Neural progenitor cell (in vitro differentiated cells): ENCODE measurements at regions not wholly inside any gene's neighbourhood (a gene's known extent, or its start where the extent isn't known, plus 50 kb on each side); places are given as distances from the start of the nearest gene placed in this dataset.
A peak's percentile ranks its signal among the peaks of the same experiment; 100 is the strongest.

Experiments used
- DNase-seq: peaks from one replicate; pipeline ENCODE4 v3.0.0-alpha.2; 2016; ENCODE audit warnings: low spot score
- H2AFZ ChIP-seq: fragments of 200-600 bp; sonication (generic); replicated peaks from 2 replicates; pipeline ENCODE4 v1.6.1; 2016; ENCODE audit warnings: antibody characterized with exemption
- H3F3A ChIP-seq: fragments of 200-600 bp; sonication (generic); 2 replicates; pipeline ENCODE4 v1.6.1; 2016; ENCODE audit warnings: antibody characterized with exemption, low read depth
- H3K27ac ChIP-seq: fragments of 200-600 bp; sonication (generic); 2 replicates; pipeline ENCODE4 v1.5.1; 2016; ENCODE audit warnings: mild to moderate bottlenecking
- H3K27me3 ChIP-seq: fragments of 200-600 bp; sonication (generic); 2 replicates; pipeline ENCODE4 v1.6.1; 2016; ENCODE audit warnings: mild to moderate bottlenecking, moderate library complexity
- H3K36me3 ChIP-seq: fragments of 200-600 bp; sonication (generic); 2 replicates; pipeline ENCODE4 v1.5.1; 2016
- H3K4me1 ChIP-seq: fragments of 200-600 bp; sonication (generic); 2 replicates; pipeline ENCODE4 v1.6.1; 2016; ENCODE audit warnings: mixed run types
- H3K4me2 ChIP-seq: fragments of 200-600 bp; sonication (generic); 2 replicates; pipeline ENCODE4 v1.6.1; 2016
- H3K4me3 ChIP-seq: fragments of 200-600 bp; sonication (generic); 2 replicates; pipeline ENCODE4 v1.5.1; 2016
- H3K79me2 ChIP-seq: fragments of 200-600 bp; sonication (generic); 2 replicates; pipeline ENCODE4 v1.6.1; 2016; ENCODE audit warnings: low read depth
- H3K9ac ChIP-seq: fragments of 200-600 bp; sonication (generic); 2 replicates; pipeline ENCODE4 v1.6.1; 2016
- H3K9me3 ChIP-seq: fragments of 200-600 bp; sonication (generic); 2 replicates; pipeline ENCODE4 v1.5.1; 2016; ENCODE audit warnings: low read depth
- H4K20me1 ChIP-seq: fragments of 200-600 bp; sonication (generic); 2 replicates; pipeline ENCODE4 v1.6.1; 2016; ENCODE audit warnings: low read depth
- H3K27ac Mint-ChIP-seq: 3 replicates; pipeline ENCODE4 v1.8.0; 2021; ENCODE audit warnings: mixed read lengths
- H3K27me3 Mint-ChIP-seq: 2 replicates; pipeline ENCODE4 v1.8.0; 2022; ENCODE audit warnings: low read depth, mild to moderate bottlenecking, inconsistent platforms, moderate library complexity, mixed read lengths; ENCODE audit not compliant: insufficient read depth
- H3K36me3 Mint-ChIP-seq: 3 replicates; pipeline ENCODE4 v1.8.0; 2021; ENCODE audit warnings: mixed read lengths
- H3K4me1 Mint-ChIP-seq: 3 replicates; pipeline ENCODE4 v1.8.0; 2021; ENCODE audit warnings: mixed read lengths
- H3K4me3 Mint-ChIP-seq: 3 replicates; pipeline ENCODE4 v1.8.0; 2021; ENCODE audit warnings: mild to moderate bottlenecking, moderate library complexity, mixed read lengths
- H3K9me3 Mint-ChIP-seq: 3 replicates; pipeline ENCODE4 v1.8.0; 2020; ENCODE audit warnings: mixed read lengths
- EZH2 ChIP-seq: fragments of 200-600 bp; sonication (generic); IDR thresholded peaks from 2 replicates; pipeline ENCODE4 v1.6.1; 2017; ENCODE audit warnings: antibody characterized with exemption, mild to moderate bottlenecking, moderate library complexity
- EZH2phosphoT487 ChIP-seq: fragments of 200-600 bp; sonication (generic); IDR thresholded peaks from 2 replicates; pipeline ENCODE4 v1.6.1; 2017; ENCODE audit warnings: antibody characterized with exemption
- TF ChIP-seq, protein P1 (sequence below): fragments of 200-600 bp; sonication (generic); IDR thresholded peaks from 2 replicates; pipeline ENCODE4 v1.5.1; 2017; ENCODE audit warnings: antibody characterized with exemption, mild to moderate bottlenecking

DNA sequence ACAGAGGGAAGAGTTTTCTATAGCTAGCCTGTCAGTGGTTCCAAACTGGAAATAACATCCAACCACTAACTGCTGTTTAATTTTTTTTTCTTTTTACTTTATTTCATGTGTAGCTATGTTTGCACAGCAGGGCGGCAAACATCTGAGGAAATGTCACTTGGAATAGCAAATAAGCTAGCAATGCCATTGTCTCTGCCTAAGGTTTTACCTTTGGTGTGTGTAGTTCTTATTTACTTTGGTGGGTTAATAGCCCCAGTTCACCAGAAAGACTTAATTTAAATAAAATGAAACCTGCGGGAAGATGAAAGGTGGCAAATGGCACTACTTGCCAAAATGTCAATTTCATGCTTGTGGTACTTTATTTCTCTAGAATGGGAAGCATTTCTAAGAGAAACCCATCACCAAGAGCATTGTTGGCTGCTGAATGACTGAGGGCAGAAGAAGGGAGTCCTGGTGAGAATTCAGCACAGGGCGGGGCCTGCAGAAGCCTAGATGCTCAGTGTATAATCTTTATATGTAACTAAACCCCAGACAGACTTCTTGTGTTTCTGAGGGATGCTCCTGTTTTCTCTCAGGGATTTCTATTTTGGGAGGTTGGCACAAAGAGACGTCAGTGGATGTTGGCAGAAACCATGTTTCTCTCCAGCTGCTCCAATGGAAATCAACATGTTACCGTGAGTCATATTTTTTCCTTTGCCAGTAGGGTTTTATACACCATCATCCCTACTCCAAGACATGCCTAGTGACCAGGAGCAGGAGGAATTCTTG, 300.4 kb upstream of the NT5C1B start:
- Histone ChIP-seq H3K9ac (no peak overlapping the region), H3K27me3 (no peaks in the 10 kb centered on the region), H4K20me1 (no peaks in the 10 kb centered on the region), H3K4me2 (no peak overlapping the region), H3K9me3 (no peaks in the 10 kb centered on the region), H3K36me3 (no peaks in the 10 kb centered on the region), H3K79me2 (no peaks in the 10 kb centered on the region), H3K4me1 (no peaks in the 10 kb centered on the region), H3F3A (no peaks in the 10 kb centered on the region), H3K27ac (no peak overlapping the region), H2AFZ (no peak overlapping the region), H3K4me3 (no peak overlapping the region)
- Mint-ChIP-seq H3K9me3 (peaks cover 2% of the 10 kb centered on the region), H3K36me3 (no peaks in the 10 kb centered on the region), H3K27ac (no peak overlapping the region), H3K4me1 (no peaks in the 10 kb centered on the region), H3K4me3 (no peak overlapping the region), H3K27me3 (no peaks in the 10 kb centered on the region)
- DNase-seq: no peak
- TF ChIP-seq, protein P1, sequence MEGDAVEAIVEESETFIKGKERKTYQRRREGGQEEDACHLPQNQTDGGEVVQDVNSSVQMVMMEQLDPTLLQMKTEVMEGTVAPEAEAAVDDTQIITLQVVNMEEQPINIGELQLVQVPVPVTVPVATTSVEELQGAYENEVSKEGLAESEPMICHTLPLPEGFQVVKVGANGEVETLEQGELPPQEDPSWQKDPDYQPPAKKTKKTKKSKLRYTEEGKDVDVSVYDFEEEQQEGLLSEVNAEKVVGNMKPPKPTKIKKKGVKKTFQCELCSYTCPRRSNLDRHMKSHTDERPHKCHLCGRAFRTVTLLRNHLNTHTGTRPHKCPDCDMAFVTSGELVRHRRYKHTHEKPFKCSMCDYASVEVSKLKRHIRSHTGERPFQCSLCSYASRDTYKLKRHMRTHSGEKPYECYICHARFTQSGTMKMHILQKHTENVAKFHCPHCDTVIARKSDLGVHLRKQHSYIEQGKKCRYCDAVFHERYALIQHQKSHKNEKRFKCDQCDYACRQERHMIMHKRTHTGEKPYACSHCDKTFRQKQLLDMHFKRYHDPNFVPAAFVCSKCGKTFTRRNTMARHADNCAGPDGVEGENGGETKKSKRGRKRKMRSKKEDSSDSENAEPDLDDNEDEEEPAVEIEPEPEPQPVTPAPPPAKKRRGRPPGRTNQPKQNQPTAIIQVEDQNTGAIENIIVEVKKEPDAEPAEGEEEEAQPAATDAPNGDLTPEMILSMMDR: no peak
- no peak for TF ChIP-seq EZH2phosphoT487
- TF ChIP-seq EZH2: no peak

DNA sequence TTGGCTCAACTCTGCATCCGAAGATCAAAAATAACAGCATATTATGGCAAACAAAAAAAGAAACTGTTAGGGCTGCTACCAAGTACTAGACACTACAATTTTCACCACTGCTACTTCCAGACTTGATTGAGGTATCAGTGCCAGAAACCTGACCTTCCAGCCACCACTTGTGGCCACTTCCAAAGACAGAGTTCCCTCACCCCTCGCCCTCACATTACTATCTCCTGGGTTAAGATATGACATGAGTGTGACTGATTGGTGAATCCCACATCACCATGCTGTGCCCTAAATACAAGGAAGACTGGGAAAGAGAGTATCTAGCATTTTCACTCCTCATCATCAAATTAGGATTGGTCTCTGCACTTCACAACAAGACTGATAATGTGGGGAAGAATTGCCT, 296.1 kb upstream of the NT5C1B start:
- Mint-ChIP-seq H3K4me1 (no peaks in the 10 kb centered on the region), H3K9me3 (peaks cover 2% of the 10 kb centered on the region), H3K27ac (no peak overlapping the region), H3K4me3 (no peak overlapping the region), H3K36me3 (no peaks in the 10 kb centered on the region), H3K27me3 (no peaks in the 10 kb centered on the region)
- DNase-seq: no peak
- Histone ChIP-seq H2AFZ (no peak overlapping the region), H3K9me3 (no peaks in the 10 kb centered on the region), H3K79me2 (no peaks in the 10 kb centered on the region), H4K20me1 (no peaks in the 10 kb centered on the region), H3K9ac (no peak overlapping the region), H3K4me1 (no peaks in the 10 kb centered on the region), H3K4me2 (no peak overlapping the region), H3K36me3 (no peaks in the 10 kb centered on the region), H3F3A (no peaks in the 10 kb centered on the region), H3K27ac (no peak overlapping the region), H3K27me3 (no peaks in the 10 kb centered on the region), H3K4me3 (no peak overlapping the region)
- TF ChIP-seq, protein P1: no peak
- TF ChIP-seq EZH2: no peak
- no peak for TF ChIP-seq EZH2phosphoT487

DNA sequence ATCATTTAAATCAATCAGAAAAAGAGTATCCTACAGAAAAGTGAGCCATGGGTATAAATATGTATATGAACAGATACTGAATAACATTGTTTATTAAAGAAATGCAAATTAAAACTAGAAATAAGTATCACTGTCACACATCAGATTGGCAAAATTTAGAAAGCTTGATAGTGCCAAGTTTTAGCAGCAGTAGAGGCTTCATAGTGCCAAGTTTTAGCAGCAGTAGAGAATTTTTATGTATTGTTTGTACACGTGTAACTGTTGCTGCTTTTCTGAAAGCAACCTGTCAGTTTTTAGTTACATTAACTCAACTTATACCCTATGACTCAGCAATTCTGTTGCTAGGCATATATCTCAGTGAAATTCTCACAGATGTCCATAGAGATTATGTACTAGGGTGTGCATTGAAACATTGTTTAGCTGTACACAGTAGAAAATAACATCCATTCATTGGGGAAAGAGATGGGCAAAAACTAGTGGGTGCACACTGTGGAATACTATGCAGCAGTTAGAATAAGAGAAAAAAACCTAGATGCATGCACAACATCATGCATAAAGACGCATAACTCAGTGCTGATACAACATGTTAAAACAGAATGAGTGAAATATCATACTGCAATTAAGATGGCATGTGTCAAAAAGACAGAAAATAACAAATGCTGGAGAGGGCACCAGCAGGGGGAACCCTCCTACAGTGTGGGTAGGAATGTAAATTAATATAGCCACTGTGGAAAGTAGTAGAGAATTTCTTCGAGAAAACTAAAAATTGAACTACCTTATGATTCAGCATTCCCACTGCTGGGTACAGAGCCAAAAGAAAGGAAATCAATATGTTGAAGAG, 294.5 kb upstream of the NT5C1B start:
- Histone ChIP-seq H2AFZ (no peak overlapping the region), H3K27ac (no peak overlapping the region), H4K20me1 (no peaks in the 10 kb centered on the region), H3K9me3 (no peaks in the 10 kb centered on the region), H3K36me3 (no peaks in the 10 kb centered on the region), H3K9ac (no peak overlapping the region), H3K27me3 (no peaks in the 10 kb centered on the region), H3K79me2 (no peaks in the 10 kb centered on the region), H3F3A (no peaks in the 10 kb centered on the region), H3K4me3 (no peak overlapping the region), H3K4me1 (no peaks in the 10 kb centered on the region), H3K4me2 (no peak overlapping the region)
- no peak for TF ChIP-seq EZH2phosphoT487
- TF ChIP-seq, protein P1: peak; percentile 47
- Mint-ChIP-seq H3K9me3 (peaks cover 2% of the 10 kb centered on the region), H3K27ac (no peak overlapping the region), H3K27me3 (no peaks in the 10 kb centered on the region), H3K4me3 (no peak overlapping the region), H3K4me1 (no peaks in the 10 kb centered on the region), H3K36me3 (no peaks in the 10 kb centered on the region)
- peak; percentile 11 for DNase-seq
